HG03442 (cell line): ENCODE measurements at regions not wholly inside any gene's neighbourhood (a gene's known extent, or its start where the extent isn't known, plus 50 kb on each side); places are given as distances from the start of the nearest gene placed in this dataset.
"Not testable (repeated sequence)": the region's sequence is repeated elsewhere in the genome, so short reads cannot be mapped to it uniquely, and the experiment has no call there.

Experiments
- ATAC-seq: cut with Tn5 transposase; IDR thresholded peaks from one replicate; pipeline ENCODE4 v1.9.1; 2021; ENCODE audit warnings: mild to moderate bottlenecking, moderate library complexity; ENCODE audit not compliant: unreplicated experiment

GRCh38 chr5:67817652-67818051 lies 397.9 kb upstream of the PIK3R1 start:
- no peak for ATAC-seq

GRCh38 chr5:67816456-67816855 lies 399.1 kb upstream of the PIK3R1 start:
- no peak for ATAC-seq

- no peak for ATAC-seq
Observed at GRCh38 chr5:67815455-67816391, 399.8 kb upstream of the PIK3R1 start.

GRCh38 chr5:67814569-67815311 lies 400.8 kb upstream of the PIK3R1 start:
- ATAC-seq = no peak

GRCh38 chr5:67813877-67814539 lies 401.5 kb upstream of the PIK3R1 start:
- no peak for ATAC-seq

- ATAC-seq = peak; percentile 44
Observed at GRCh38 chr5:67809589-67809988, 406.0 kb upstream of the PIK3R1 start.

- no peak for ATAC-seq
Observed at GRCh38 chr5:67808340-67808739, 407.2 kb upstream of the PIK3R1 start.

GRCh38 chr5:67807439-67807888 lies 408.1 kb upstream of the PIK3R1 start:
- peak; percentile 66 for ATAC-seq

GRCh38 chr5:67806654-67807438 lies 408.7 kb upstream of the PIK3R1 start:
- no peak for ATAC-seq

- ATAC-seq = no peak
Observed at GRCh38 chr5:67805666-67806348, 409.7 kb upstream of the PIK3R1 start.

GRCh38 chr5:67802766-67803165 lies 412.8 kb upstream of the PIK3R1 start:
- ATAC-seq = peak; percentile 56

- ATAC-seq = no peak
Observed at GRCh38 chr5:67799732-67800234, 415.8 kb upstream of the PIK3R1 start.

- not testable (repeated sequence) for ATAC-seq
Observed at GRCh38 chr5:67798470-67798869, 417.1 kb upstream of the PIK3R1 start.

- ATAC-seq = no peak
Observed at GRCh38 chr5:67795781-67796477, 419.6 kb upstream of the PIK3R1 start.

GRCh38 chr5:67793966-67794365 lies 421.6 kb upstream of the PIK3R1 start:
- ATAC-seq = no peak

- ATAC-seq = no peak
Observed at GRCh38 chr5:67793418-67793817, 422.1 kb upstream of the PIK3R1 start.

- ATAC-seq = no peak
Observed at GRCh38 chr5:67792891-67793290, 422.7 kb upstream of the PIK3R1 start.

GRCh38 chr5:67790390-67790789 lies 425.2 kb upstream of the PIK3R1 start:
- ATAC-seq = no peak
